B cell (primary cell): ENCODE measurements at regions not wholly inside any gene's neighbourhood (a gene's known extent, or its start where the extent isn't known, plus 50 kb on each side); places are given as distances from the start of the nearest gene placed in this dataset.

Experiments used
- ATAC-seq: fragments of 200-7000 bp; cut with Tn5 transposase; one replicate; pipeline ENCODE4 v1.10.0; 2021; ENCODE audit warnings: low read depth, mild to moderate bottlenecking, moderate number of reproducible peaks, moderate library complexity
- CTCF ChIA-PET: fragments of 350-600 bp; sonication (Branson Sonifier 250); formaldehyde crosslinking; loops from one replicate; lab custom pipeline; 2021; ENCODE audit warnings: antibody characterized with exemption, inconsistent platforms; lab: Charles Lee
- POLR2A ChIA-PET: fragments of 350-600 bp; sonication (Branson Sonifier 250); formaldehyde crosslinking; loops from one replicate; lab custom pipeline; 2021; ENCODE audit warnings: antibody characterized with exemption; lab: Charles Lee
- DNase-seq: peaks from one replicate; pipeline ENCODE4 v3.0.0; 2013
- H2AFZ ChIP-seq: 2 replicates; pipeline ENCODE4 v1.6.1; 2012; ENCODE audit warnings: mild to moderate bottlenecking, low read depth, low read length; ENCODE audit not compliant: insufficient read depth, poor library complexity, severe bottlenecking
- H3K27ac ChIP-seq, 2 donors: 1 replicate in 1 of 2; 2 replicates in 1 of 2; pipeline ENCODE4 v1.5.1; 2012 to 2013; ENCODE audit warnings: low read length in 2 of 2, mild to moderate bottlenecking in 2 of 2, moderate library complexity in 1 of 2
- H3K27me3 ChIP-seq, 4 experiments: fragments of 200-600 bp in 1 of 4; sonication (generic) in 1 of 4; replicated peaks in 1 of 4; 1 replicate in 2 of 4; 2 replicates in 2 of 4; pipeline versions ENCODE4 v1.6.1 to v1.7.0; 2013 to 2016; ENCODE audit warnings: low read length in 3 of 4, mild to moderate bottlenecking in 2 of 4, mixed read lengths in 1 of 4, moderate library complexity in 1 of 4; ENCODE audit not compliant: insufficient read depth in 4 of 4, control insufficient read depth in 3 of 4; ENCODE audit errors: control extremely low read depth in 1 of 4
- H3K36me3 ChIP-seq, 2 experiments: replicated peaks in 1 of 2; 1 replicate in 1 of 2; 2 replicates in 1 of 2; pipeline versions ENCODE4 v1.6.1 to v1.7.1; 2013; ENCODE audit warnings: low read length in 1 of 2; ENCODE audit not compliant: insufficient read depth in 2 of 2, control insufficient read depth in 1 of 2; ENCODE audit errors: control extremely low read depth in 1 of 2, extremely low read depth in 1 of 2
- H3K4me1 ChIP-seq, 2 donors: fragments of 200-600 bp in 1 of 2; sonication (generic) in 1 of 2; 1 replicate in 1 of 2; 2 replicates in 1 of 2; pipeline versions ENCODE4 v1.5.1 to v1.6.1; 2013 to 2017; ENCODE audit warnings: low read length in 2 of 2; ENCODE audit not compliant: control insufficient read depth in 2 of 2, insufficient read depth in 2 of 2
- H3K4me2 ChIP-seq: replicated peaks from 2 replicates; pipeline ENCODE3; 2012; ENCODE audit warnings: mild to moderate bottlenecking, low read depth, low read length; ENCODE audit not compliant: poor library complexity, severe bottlenecking
- H3K4me3 ChIP-seq, 5 experiments: fragments of 200-600 bp in 1 of 5; sonication (generic) in 1 of 5; 1 replicate in 3 of 5; 2 replicates in 2 of 5; pipeline versions ENCODE4 v1.5.1 to v1.7.0; 2011 to 2016; ENCODE audit warnings: low read length in 4 of 5, mild to moderate bottlenecking in 4 of 5, low read depth in 2 of 5, control low read depth in 1 of 5, moderate library complexity in 1 of 5; ENCODE audit not compliant: insufficient read depth in 1 of 5; ENCODE audit errors: control extremely low read depth in 1 of 5, extremely low read depth in 1 of 5
- H3K79me2 ChIP-seq: fragments of 200-600 bp; sonication (generic); one replicate; pipeline ENCODE4 v1.6.0; 2016; ENCODE audit warnings: low read length; ENCODE audit not compliant: control insufficient read depth, insufficient read depth
- H3K9ac ChIP-seq: fragments of 200-600 bp; sonication (generic); 2 replicates; pipeline ENCODE4 v1.6.1; 2017; ENCODE audit warnings: mild to moderate bottlenecking, low read length, moderate library complexity
- H3K9me3 ChIP-seq, 3 donors: one replicate each; pipeline versions ENCODE4 v1.6.1 to v1.7.1; 2013; ENCODE audit warnings: low read length in 2 of 3; ENCODE audit not compliant: control insufficient read depth in 2 of 3, insufficient read depth in 1 of 3; ENCODE audit errors: control extremely low read depth in 1 of 3
- H4K20me1 ChIP-seq: 2 replicates; pipeline ENCODE4 v1.6.0; 2012; ENCODE audit warnings: mild to moderate bottlenecking, low read length; ENCODE audit not compliant: insufficient read depth, control insufficient read depth, poor library complexity, severe bottlenecking
- H3K27ac Mint-ChIP-seq: one replicate; pipeline ENCODE4 v1.8.0; 2021; ENCODE audit warnings: mixed read lengths
- H3K27me3 Mint-ChIP-seq: one replicate; pipeline ENCODE4 v1.8.0; 2021; ENCODE audit warnings: mixed read lengths
- H3K4me1 Mint-ChIP-seq: one replicate; pipeline ENCODE4 v1.8.0; 2021; ENCODE audit warnings: mixed read lengths
- H3K4me3 Mint-ChIP-seq: one replicate; pipeline ENCODE4 v1.8.0; 2021; ENCODE audit warnings: mixed read lengths
- H3K9me3 Mint-ChIP-seq: one replicate; pipeline ENCODE4 v1.8.0; 2022; ENCODE audit warnings: mixed read lengths; ENCODE audit not compliant: insufficient read depth
- EZH2 ChIP-seq: IDR thresholded peaks from 2 replicates; pipeline ENCODE4 v1.6.1; 2012; ENCODE audit warnings: borderline replicate concordance, low read depth, mild to moderate bottlenecking, moderate library complexity, low read length; ENCODE audit not compliant: insufficient read depth, poor library complexity, severe bottlenecking
- WGBS: methylation state at CpG from one replicate; pipeline ENCODE4 v1.1.5; 2013; ENCODE audit warnings: missing lambda C conversion rate; ENCODE audit not compliant: insufficient coverage; 5-methylcytosine and 5-hydroxymethylcytosine counted together
- intact Hi-C: fragments of 100-400 bp; cut with micrococcal nuclease; formaldehyde crosslinking; loops from one replicate; pipeline ENCODE4 v1.10.0; 2022
- TF ChIP-seq, protein P1 (sequence below): fragments of 200-600 bp; IDR thresholded peaks from one replicate; pipeline ENCODE4 v1.8.0; 2022; ENCODE audit warnings: antibody characterized with exemption, mild to moderate bottlenecking

GRCh38 chr2:552906-553305, 124.3 kb downstream of the TMEM18 start:
- peaks cover 0 to 5% (median 0%) of the 10 kb centered on the region in 3 donors for H3K9me3 ChIP-seq
- no peaks in the 10 kb centered on the region for H3K79me2 ChIP-seq
- 11% methylated on average over 14 of the region's 14 CpGs for WGBS
- ATAC-seq (no peak), DNase-seq (no peak)
- Mint-ChIP-seq H3K27me3 (peaks cover 10% of the 10 kb centered on the region), H3K4me3 (peak overlapping the region; percentile 75), H3K27ac (peak overlapping the region; percentile 83), H3K9me3 (no peaks in the 10 kb centered on the region), H3K4me1 (peaks cover 54% of the 10 kb centered on the region)
- POLR2A ChIA-PET: no interaction called here
- peak overlapping the region; percentile 55 for H3K4me2 ChIP-seq
- H3K4me3 ChIP-seq: peak overlapping the region in 3 of 5 experiments; percentile 10 to 20 (median 11)
- CTCF ChIA-PET: interaction anchor here (1.0 to 1.3 kb wide), 2 partner anchors 14 to 24 kb away, joined by 4 to 7 read pairs; no protein-coding TSS in a partner anchor
- no peaks in the 10 kb centered on the region for H4K20me1 ChIP-seq
- peak overlapping the region; percentile 10 for H3K9ac ChIP-seq
- intact Hi-C loops: no loop called here
- H3K27me3 ChIP-seq: peaks cover 0 to under 1% (median 0%) of the 10 kb centered on the region in 4 experiments
- H3K36me3 ChIP-seq: no peaks in the 10 kb centered on the region
- peaks cover 26 to 28% of the 10 kb centered on the region in 2 donors for H3K4me1 ChIP-seq
- H2AFZ ChIP-seq: peak overlapping the region; percentile 64
- no peak overlapping the region for H3K27ac ChIP-seq
- TF ChIP-seq, protein P1, sequence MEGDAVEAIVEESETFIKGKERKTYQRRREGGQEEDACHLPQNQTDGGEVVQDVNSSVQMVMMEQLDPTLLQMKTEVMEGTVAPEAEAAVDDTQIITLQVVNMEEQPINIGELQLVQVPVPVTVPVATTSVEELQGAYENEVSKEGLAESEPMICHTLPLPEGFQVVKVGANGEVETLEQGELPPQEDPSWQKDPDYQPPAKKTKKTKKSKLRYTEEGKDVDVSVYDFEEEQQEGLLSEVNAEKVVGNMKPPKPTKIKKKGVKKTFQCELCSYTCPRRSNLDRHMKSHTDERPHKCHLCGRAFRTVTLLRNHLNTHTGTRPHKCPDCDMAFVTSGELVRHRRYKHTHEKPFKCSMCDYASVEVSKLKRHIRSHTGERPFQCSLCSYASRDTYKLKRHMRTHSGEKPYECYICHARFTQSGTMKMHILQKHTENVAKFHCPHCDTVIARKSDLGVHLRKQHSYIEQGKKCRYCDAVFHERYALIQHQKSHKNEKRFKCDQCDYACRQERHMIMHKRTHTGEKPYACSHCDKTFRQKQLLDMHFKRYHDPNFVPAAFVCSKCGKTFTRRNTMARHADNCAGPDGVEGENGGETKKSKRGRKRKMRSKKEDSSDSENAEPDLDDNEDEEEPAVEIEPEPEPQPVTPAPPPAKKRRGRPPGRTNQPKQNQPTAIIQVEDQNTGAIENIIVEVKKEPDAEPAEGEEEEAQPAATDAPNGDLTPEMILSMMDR: no peak
- TF ChIP-seq EZH2: no peak

DNA sequence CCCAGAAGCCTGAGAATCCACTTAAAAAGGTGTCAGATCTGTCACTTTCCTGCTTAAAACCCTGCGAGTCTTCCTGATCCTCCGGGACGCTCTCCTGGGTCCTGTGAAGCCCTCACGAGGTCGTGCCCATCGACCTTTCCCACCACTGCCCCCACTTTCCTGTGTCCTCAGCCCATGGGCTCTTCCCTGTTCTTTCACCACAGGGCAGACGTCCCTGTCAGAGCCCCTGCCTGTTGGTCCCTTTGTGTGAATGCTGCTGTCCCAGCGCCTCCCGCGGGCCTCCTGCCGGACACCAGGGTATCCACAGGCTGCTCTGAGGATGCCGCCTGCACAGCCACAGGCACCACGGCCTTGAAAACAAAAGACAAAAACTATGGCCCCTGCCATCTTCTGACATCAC, 125.6 kb downstream of the TMEM18 start:
- Histone ChIP-seq H3K4me2 (no peak overlapping the region), H3K9ac (no peak overlapping the region), H3K27me3 (no peaks in the 10 kb centered on the region), H3K36me3 (no peaks in the 10 kb centered on the region), H2AFZ (no peak overlapping the region), H3K27ac (no peak overlapping the region), H3K79me2 (no peaks in the 10 kb centered on the region), H3K9me3 (peaks cover 0 to 5% (median 0%) of the 10 kb centered on the region in 3 donors), H3K4me1 (peaks cover 26 to 28% of the 10 kb centered on the region in 2 donors), H4K20me1 (no peaks in the 10 kb centered on the region), H3K4me3 (no peak overlapping the region)
- TF ChIP-seq, protein P1: no peak
- no peak for TF ChIP-seq EZH2
- intact Hi-C loops: no loop called here
- DNase-seq (no peak), ATAC-seq (no peak)
- Mint-ChIP-seq H3K27me3 (peaks cover 14% of the 10 kb centered on the region), H3K4me3 (no peak overlapping the region), H3K9me3 (no peaks in the 10 kb centered on the region), H3K27ac (peak overlapping the region; percentile 51), H3K4me1 (peaks cover 54% of the 10 kb centered on the region)
- POLR2A ChIA-PET: no interaction called here
- CTCF ChIA-PET: interaction anchor here (0.6 to 1.5 kb wide), 3 partner anchors 85 to 89 kb away, joined by 3 to 4 read pairs (median 3); no protein-coding TSS in a partner anchor
- 93% methylated on average over 13 of the region's 13 CpGs for WGBS
